ENCODE measurements at regions not wholly inside any gene's neighbourhood (a gene's known extent, or its start where the extent isn't known, plus 50 kb on each side); places are given as distances from the start of the nearest gene placed in this dataset.

DNA sequence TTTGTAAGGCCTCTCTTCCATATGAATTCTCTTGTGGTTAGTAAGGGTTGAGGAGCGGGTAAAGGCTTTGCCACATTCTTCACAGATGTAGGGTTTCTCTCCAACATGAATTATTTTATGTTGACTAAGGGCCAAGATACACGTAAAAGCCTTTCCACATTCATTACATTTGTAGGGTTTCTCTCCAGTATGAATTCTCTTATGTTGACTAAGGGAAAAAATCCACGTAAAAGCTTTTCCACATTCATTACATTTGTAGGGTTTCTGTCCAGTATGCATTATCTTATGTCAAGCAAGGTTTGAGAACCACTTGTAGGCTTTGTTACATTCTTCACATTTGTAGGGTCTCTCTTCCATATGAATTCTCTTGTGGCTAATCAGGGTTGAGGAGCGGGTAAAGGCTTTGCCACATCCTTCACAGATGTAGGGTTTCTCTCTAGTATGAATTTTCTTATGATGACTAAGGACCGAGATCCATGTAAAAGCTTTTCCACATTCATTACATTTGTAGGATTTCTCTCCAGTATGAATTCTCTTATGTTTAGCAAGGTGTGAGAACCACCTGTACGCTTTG is 493.0 kb downstream of the ZNF479 start:
- H4K20me1 ChIP-seq (ENCODE audit: insufficient read depth, low read length) = no peaks in the 10 kb centered on the region
- intact Hi-C loops (cut with micrococcal nuclease) (no loop called here), dilution Hi-C loops (cut with HindIII; ENCODE audit: low sequenced_read_pairs, unreplicated experiment) (no loop called here), in situ Hi-C loops (cut with MboI; ENCODE audit: low sequenced_read_pairs) (no loop called here)
- H3K27me3 ChIP-seq (ENCODE audit: control insufficient read depth, insufficient read depth, low read length) = no peaks in the 10 kb centered on the region
- H3K56ac ChIP-seq (ENCODE audit: extremely low read depth, insufficient read depth, low read length) = no peak overlapping the region
- CTCF ChIA-PET = no interaction called here
- H3K36me3 ChIP-seq (ENCODE audit: control insufficient read depth, insufficient read depth, low read length) = no peaks in the 10 kb centered on the region
- no peak for ATAC-seq (ENCODE audit: low read depth)
- no peak overlapping the region for H4K91ac ChIP-seq (ENCODE audit: insufficient read depth, low read depth, low read length)
- H3K4ac ChIP-seq (ENCODE audit: low read depth, low read length) = no peak overlapping the region
- H2BK120ac ChIP-seq (ENCODE audit: low read depth, low read length) = no peak overlapping the region
- H3K4me1 ChIP-seq (ENCODE audit: control insufficient read depth, insufficient read depth, low read length) = no peaks in the 10 kb centered on the region
- H2AFZ ChIP-seq (replicated peaks; ENCODE audit: low read length, poor library complexity) = no peak overlapping the region
- DNase-seq = no peak
- POLR2A ChIA-PET (ENCODE audit: unreplicated experiment) = no interaction called here
- WGBS, 2 experiments (ENCODE audit: extremely low coverage in 2 of 2, insufficient read length in 1 of 2) = no CpG with 5 or more reads among the region's 6 CpGs
- H3K79me1 ChIP-seq (ENCODE audit: low read depth in 1 of 2, low read length in 2 of 2) = no peaks in the 10 kb centered on the region
- H2AK9ac ChIP-seq (replicated peaks; ENCODE audit: low read depth, low read length, poor library complexity) = no peak overlapping the region
- H3K9me3 ChIP-seq (ENCODE audit: control insufficient read depth, insufficient read depth, low read length) = peaks cover 29% of the 10 kb centered on the region
- H2BK20ac ChIP-seq (ENCODE audit: low read depth, low read length) = no peak overlapping the region
- no peaks in the 10 kb centered on the region for H3K9me1 ChIP-seq (ENCODE audit: insufficient read depth, low read length)
- H2AK5ac ChIP-seq (ENCODE audit: low read depth, low read length) = no peak overlapping the region
- H3K14ac ChIP-seq (replicated peaks; ENCODE audit: low read depth, low read length) = no peak overlapping the region
- no peak overlapping the region for H3K4me3 ChIP-seq (ENCODE audit: insufficient read depth, low read depth, low read length)
- no peak overlapping the region for H3K18ac ChIP-seq (ENCODE audit: low read depth, low read length)
- BruUV-seq (replicated peaks) = no TSS peak
- H3K4me2 ChIP-seq (ENCODE audit: low read depth, low read length) = no peak overlapping the region
- no peak overlapping the region for H3K27ac ChIP-seq (ENCODE audit: insufficient read depth, low read length)
- no peak overlapping the region for H4K5ac ChIP-seq (ENCODE audit: low read depth, low read length)
- TF ChIP-seq, protein P1, sequence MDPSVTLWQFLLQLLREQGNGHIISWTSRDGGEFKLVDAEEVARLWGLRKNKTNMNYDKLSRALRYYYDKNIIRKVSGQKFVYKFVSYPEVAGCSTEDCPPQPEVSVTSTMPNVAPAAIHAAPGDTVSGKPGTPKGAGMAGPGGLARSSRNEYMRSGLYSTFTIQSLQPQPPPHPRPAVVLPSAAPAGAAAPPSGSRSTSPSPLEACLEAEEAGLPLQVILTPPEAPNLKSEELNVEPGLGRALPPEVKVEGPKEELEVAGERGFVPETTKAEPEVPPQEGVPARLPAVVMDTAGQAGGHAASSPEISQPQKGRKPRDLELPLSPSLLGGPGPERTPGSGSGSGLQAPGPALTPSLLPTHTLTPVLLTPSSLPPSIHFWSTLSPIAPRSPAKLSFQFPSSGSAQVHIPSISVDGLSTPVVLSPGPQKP (IDR thresholded peaks at IDR 0.05; ENCODE audit: borderline replicate concordance, low read depth, low read length) = no peak
- TF ChIP-seq RCOR1 (IDR thresholded peaks at IDR 0.05; ENCODE audit: insufficient replicate concordance, low read length) (no peak), CHD1 (IDR thresholded peaks at IDR 0.05; ENCODE audit: low read depth, low read length) (no peak), FOS (IDR thresholded peaks at IDR 0.05; ENCODE audit: low read depth, low read length) (no peak), MAZ (IDR thresholded peaks at IDR 0.05; ENCODE audit: borderline replicate concordance, low read depth, low read length) (no peak)
- H4K8ac ChIP-seq (ENCODE audit: low read depth in 2 of 2, low read length in 2 of 2) = no peak overlapping the region
- no peak overlapping the region for H3K23ac ChIP-seq (ENCODE audit: low read depth, low read length)
- H3K9ac ChIP-seq (ENCODE audit: low read depth, low read length) = no peak overlapping the region
- H2BK15ac ChIP-seq (ENCODE audit: low read depth, low read length) = no peak overlapping the region
- no peak overlapping the region for H2BK5ac ChIP-seq (ENCODE audit: low read depth, low read length, poor library complexity, severe bottlenecking)
